ENCODE measurements at regions not wholly inside any gene's neighbourhood (a gene's known extent, or its start where the extent isn't known, plus 50 kb on each side); places are given as distances from the start of the nearest gene placed in this dataset.

DNA sequence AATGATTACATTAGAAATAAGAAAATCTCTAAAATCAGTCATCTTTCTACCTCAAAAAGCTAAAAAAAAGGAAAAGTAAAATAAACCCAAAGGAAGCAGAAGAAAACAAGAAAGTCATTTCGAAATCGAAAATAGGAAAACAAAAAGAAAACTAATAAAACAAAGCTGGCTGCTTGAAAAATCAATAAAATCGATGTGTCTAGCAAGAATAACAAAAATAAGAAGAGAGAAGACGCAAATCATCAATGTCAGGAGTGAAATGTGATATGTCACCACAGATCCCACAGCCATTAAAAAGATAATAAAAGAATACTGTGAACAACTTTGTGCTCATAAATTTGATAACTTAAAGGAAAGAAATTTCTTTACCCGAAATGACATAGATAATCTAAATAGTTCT lies 218.1 kb upstream of the S1PR3 start:
- H3K4me3 ChIP-seq (ENCODE audit: low read length), result no peak overlapping the region
- H2AFZ ChIP-seq (ENCODE audit: low read depth, low read length), result no peak overlapping the region
- no peaks in the 10 kb centered on the region for H3K9me3 ChIP-seq (ENCODE audit: insufficient read depth, low read length)
- 0 out of 2 replicates have a peak, but pooled peaks cover 12% of the 10 kb centered on the region for H3K27me3 ChIP-seq (ENCODE audit: low read depth, low read length)
- no peaks in the 10 kb centered on the region for H3K4me1 ChIP-seq (ENCODE audit: low read length)
- no peaks in the 10 kb centered on the region for H3K79me2 ChIP-seq (ENCODE audit: low read length)
- no peaks in the 10 kb centered on the region for H3K36me3 ChIP-seq (replicated peaks; ENCODE audit: low read depth, low read length)
- no peak for TF ChIP-seq EZH2phosphoT487 (IDR thresholded peaks at IDR 0.05; ENCODE audit: low read depth)
- TF ChIP-seq, protein P1, sequence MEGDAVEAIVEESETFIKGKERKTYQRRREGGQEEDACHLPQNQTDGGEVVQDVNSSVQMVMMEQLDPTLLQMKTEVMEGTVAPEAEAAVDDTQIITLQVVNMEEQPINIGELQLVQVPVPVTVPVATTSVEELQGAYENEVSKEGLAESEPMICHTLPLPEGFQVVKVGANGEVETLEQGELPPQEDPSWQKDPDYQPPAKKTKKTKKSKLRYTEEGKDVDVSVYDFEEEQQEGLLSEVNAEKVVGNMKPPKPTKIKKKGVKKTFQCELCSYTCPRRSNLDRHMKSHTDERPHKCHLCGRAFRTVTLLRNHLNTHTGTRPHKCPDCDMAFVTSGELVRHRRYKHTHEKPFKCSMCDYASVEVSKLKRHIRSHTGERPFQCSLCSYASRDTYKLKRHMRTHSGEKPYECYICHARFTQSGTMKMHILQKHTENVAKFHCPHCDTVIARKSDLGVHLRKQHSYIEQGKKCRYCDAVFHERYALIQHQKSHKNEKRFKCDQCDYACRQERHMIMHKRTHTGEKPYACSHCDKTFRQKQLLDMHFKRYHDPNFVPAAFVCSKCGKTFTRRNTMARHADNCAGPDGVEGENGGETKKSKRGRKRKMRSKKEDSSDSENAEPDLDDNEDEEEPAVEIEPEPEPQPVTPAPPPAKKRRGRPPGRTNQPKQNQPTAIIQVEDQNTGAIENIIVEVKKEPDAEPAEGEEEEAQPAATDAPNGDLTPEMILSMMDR (IDR thresholded peaks at IDR 0.05; ENCODE audit: low read depth, low read length), result no peak
- no peak overlapping the region for H3K9ac ChIP-seq (ENCODE audit: low read length)
- no peak overlapping the region for H3K27ac ChIP-seq (ENCODE audit: low read length)
- H3K4me2 ChIP-seq (ENCODE audit: low read length), result no peak overlapping the region
- no peaks in the 10 kb centered on the region for H4K20me1 ChIP-seq (ENCODE audit: insufficient read depth, low read length)

DNA sequence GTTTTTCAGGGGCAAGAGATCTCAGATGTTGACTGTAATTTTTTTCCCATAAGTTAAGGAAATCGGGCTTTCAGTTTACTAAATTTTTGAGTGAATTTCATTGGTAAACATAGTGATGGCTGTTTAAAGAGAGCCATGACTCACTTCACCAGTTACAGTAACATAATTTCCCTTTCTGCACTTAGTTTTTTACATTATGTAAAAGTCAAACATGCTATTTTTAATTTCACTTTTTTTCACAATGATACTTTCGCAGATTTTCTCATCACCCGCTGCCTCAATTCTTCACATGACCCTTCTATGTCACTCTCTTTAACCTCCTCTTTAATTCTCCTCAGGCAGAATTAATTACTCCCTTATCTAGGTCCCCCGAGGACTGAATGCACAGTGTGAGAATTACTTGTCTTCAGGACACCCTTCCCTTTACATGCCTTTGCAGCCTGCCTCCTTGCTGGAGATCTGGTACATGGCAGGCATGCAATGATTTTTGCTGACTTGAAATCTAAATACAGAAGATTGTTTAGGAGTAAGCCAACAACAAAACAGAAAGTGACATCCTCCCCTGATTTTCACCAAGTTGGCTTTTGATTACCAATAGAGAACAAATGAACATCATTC lies 217.5 kb upstream of the S1PR3 start:
- Histone ChIP-seq H3K9ac (ENCODE audit: low read length) (no peak overlapping the region), H4K20me1 (ENCODE audit: insufficient read depth, low read length) (no peaks in the 10 kb centered on the region), H3K27me3 (ENCODE audit: low read depth, low read length) (0 out of 2 replicates have a peak, but pooled peaks cover 8% of the 10 kb centered on the region), H3K4me1 (ENCODE audit: low read length) (no peaks in the 10 kb centered on the region), H3K27ac (ENCODE audit: low read length) (no peak overlapping the region), H3K4me2 (ENCODE audit: low read length) (no peak overlapping the region), H3K36me3 (replicated peaks; ENCODE audit: low read depth, low read length) (no peaks in the 10 kb centered on the region), H2AFZ (ENCODE audit: low read depth, low read length) (no peak overlapping the region), H3K9me3 (ENCODE audit: insufficient read depth, low read length) (no peaks in the 10 kb centered on the region), H3K79me2 (ENCODE audit: low read length) (no peaks in the 10 kb centered on the region), H3K4me3 (ENCODE audit: low read length) (no peak overlapping the region)
- no peak for TF ChIP-seq EZH2phosphoT487 (IDR thresholded peaks at IDR 0.05; ENCODE audit: low read depth)
- TF ChIP-seq, protein P1 (IDR thresholded peaks at IDR 0.05; ENCODE audit: low read depth, low read length), result no peak

DNA sequence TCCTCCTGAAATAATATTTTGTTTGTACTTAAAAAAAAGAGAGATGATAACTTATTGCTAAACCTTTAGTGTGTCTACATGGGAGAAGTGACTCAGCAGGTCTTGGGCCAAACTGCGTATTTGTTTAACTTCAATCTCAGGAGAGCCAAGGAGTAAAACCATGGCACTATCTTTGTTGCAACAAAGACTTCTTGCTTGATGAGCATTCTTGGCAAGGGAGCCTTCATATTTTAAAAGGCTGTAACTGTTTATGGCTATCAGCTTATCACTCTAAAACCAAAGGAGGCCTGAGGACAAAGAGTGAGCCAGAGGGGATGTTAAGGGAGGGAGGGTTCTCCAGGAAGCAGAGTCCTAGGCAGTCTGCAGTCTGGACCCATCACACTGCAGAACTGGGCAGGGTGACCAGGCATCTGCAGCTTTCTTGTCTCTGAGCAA lies 216.2 kb upstream of the S1PR3 start:
- no peaks in the 10 kb centered on the region for H3K9me3 ChIP-seq (ENCODE audit: insufficient read depth, low read length)
- H4K20me1 ChIP-seq (ENCODE audit: insufficient read depth, low read length), result no peaks in the 10 kb centered on the region
- H3K27ac ChIP-seq (ENCODE audit: low read length), result no peak overlapping the region
- H3K4me3 ChIP-seq (ENCODE audit: low read length), result no peak overlapping the region
- H3K9ac ChIP-seq (ENCODE audit: low read length), result no peak overlapping the region
- 0 out of 2 replicates have a peak, but pooled peaks cover 8% of the 10 kb centered on the region for H3K27me3 ChIP-seq (ENCODE audit: low read depth, low read length)
- H3K4me2 ChIP-seq (ENCODE audit: low read length), result no peak overlapping the region
- no peaks in the 10 kb centered on the region for H3K79me2 ChIP-seq (ENCODE audit: low read length)
- TF ChIP-seq, protein P1 (IDR thresholded peaks at IDR 0.05; ENCODE audit: low read depth, low read length), result no peak
- TF ChIP-seq EZH2phosphoT487 (IDR thresholded peaks at IDR 0.05; ENCODE audit: low read depth), result no peak
- no peaks in the 10 kb centered on the region for H3K4me1 ChIP-seq (ENCODE audit: low read length)
- H3K36me3 ChIP-seq (replicated peaks; ENCODE audit: low read depth, low read length), result no peaks in the 10 kb centered on the region
- H2AFZ ChIP-seq (ENCODE audit: low read depth, low read length), result no peak overlapping the region

DNA sequence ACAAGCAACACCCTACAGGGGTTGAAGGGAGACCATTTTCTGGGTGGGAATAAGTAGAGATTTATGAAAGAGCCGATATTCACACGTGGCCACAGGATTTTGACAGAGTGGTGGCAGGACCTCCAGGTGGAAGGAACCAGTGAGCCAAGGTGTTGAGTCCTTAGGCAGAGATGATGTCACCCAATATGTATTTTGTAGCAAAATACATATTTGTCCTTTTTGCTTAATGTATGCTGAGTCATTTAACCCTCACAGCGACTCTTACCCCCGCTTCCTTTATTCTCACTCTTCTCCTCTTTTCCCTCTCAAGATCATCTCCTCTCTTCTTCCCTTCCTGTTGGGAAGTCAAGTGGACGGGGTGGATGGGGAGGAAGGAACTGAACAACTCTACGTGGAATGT lies 215.7 kb upstream of the S1PR3 start:
- no peaks in the 10 kb centered on the region for H3K4me1 ChIP-seq (ENCODE audit: low read length)
- TF ChIP-seq EZH2phosphoT487 (IDR thresholded peaks at IDR 0.05; ENCODE audit: low read depth), result no peak
- TF ChIP-seq, protein P1 (IDR thresholded peaks at IDR 0.05; ENCODE audit: low read depth, low read length), result no peak
- no peak overlapping the region for H3K27ac ChIP-seq (ENCODE audit: low read length)
- H3K79me2 ChIP-seq (ENCODE audit: low read length), result no peaks in the 10 kb centered on the region
- H3K9ac ChIP-seq (ENCODE audit: low read length), result no peak overlapping the region
- H4K20me1 ChIP-seq (ENCODE audit: insufficient read depth, low read length), result no peaks in the 10 kb centered on the region
- no peak overlapping the region for H3K4me3 ChIP-seq (ENCODE audit: low read length)
- no peaks in the 10 kb centered on the region for H3K9me3 ChIP-seq (ENCODE audit: insufficient read depth, low read length)
- no peak overlapping the region for H3K4me2 ChIP-seq (ENCODE audit: low read length)
- 0 out of 2 replicates have a peak, but pooled peaks cover 8% of the 10 kb centered on the region for H3K27me3 ChIP-seq (ENCODE audit: low read depth, low read length)
- H3K36me3 ChIP-seq (replicated peaks; ENCODE audit: low read depth, low read length), result no peaks in the 10 kb centered on the region
- H2AFZ ChIP-seq (ENCODE audit: low read depth, low read length), result no peak overlapping the region
